ENCODE measurements at regions not wholly inside any gene's neighbourhood (a gene's known extent, or its start where the extent isn't known, plus 50 kb on each side); places are given as distances from the start of the nearest gene placed in this dataset.

DNA sequence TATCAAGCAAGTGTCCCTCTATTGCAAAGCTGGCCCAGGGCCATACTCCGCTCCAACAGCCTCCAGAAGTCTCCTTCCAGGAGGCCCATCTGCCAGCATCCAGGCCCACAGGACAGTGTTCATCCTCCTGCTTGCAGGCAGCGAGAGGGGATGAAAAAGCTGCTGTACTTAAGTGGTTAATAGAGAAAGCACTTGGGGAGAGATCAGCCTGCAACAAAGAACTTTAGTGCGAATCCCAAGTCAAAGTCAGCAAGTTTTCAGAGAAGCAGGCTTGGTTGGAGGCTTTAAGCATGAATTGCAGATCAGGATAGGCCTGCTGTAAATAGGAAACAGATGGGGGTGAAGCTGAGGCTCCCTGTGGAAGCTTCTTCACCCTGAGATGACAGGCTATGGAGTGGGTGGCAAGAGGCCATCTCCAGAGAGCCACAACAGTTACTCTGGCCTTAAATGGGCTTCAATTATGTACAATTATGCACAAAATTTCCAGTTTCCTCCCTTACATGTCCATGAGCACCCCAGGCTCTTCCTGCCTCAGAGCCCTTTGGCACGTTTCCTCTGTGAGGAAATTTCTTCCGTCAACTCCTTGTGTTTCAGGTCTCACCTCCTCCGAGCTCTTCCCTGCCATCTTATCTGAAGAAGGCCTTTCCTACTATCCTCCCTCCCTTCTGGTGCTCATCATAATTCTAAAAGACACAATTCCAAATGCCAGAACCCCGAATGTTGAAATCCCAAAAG is 98.0 kb upstream of the NR3C1 start:
- no peak for DNase-seq (ENCODE audit: low read depth in 4 of 4, low spot score in 1 of 4)

DNA sequence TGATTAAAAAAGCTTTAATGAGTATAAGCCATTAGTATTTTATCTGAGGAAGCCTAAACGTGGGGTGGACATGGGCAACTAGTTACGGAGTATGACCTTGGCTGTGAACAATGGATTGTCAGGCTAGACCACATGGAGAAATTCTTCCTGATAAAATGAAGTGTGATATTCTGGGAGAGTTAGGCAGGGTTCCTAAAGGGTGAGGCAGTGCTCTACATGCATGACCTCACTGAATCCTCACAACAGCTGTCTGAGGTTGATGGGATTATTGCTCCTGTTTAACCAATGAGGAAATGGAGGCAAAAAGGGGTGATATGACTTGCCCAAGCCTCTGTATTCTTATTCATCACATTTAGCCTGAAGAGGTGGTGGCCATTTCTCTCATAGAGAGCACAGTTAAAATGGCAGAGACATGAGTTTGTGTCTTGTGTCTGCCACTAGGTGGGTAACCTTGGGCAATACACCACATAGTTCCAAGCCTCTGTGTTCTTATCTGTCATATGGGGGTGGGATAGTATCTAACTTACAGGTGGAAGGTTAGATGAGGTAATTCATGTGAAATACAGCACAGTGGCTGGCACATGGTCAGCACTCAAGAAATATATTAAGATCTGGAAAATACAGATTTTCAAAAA is 96.1 kb upstream of the NR3C1 start:
- DNase-seq (ENCODE audit: low read depth in 4 of 4, low spot score in 1 of 4) = no peak

DNA sequence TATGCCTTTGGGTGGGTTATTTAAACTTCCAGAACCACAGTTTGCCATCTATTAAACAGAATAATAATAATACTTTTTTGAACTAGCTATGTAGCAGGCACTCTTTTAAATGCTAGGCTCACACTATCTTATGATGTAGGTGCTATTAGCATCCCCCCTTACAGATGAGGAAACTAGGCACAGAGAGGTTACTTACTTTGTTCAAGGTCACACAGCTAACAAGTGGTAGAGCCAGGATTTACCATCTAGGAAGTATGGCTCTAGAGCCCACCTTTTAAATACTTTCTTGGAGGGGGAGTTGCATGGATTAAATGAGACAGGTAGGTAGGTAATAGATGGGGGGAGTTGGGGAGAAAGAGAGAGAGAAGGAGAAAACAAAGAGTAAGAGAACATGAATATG is 95.3 kb upstream of the NR3C1 start:
- no peak for DNase-seq (ENCODE audit: low read depth in 4 of 4, low spot score in 1 of 4)

DNA sequence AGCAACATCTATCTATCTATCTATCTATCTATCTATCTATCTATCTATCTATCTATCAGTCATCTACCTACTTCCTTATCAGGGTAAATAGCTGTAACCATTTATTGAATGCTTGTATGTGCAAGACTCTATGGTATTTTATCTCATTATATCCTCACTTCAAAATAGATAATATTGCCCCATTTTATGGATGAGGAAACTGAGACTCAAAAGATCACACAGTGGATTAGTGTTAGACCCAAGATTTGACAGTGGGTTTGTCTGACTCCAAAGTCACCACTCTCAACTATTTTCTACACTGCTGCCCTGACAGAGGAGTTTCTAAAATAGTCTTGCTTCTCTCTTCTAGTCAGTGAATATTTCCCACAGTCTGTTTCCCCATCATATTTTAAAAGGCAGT is 94.3 kb upstream of the NR3C1 start:
- DNase-seq (ENCODE audit: low read depth in 4 of 4, low spot score in 1 of 4) = no peak

DNA sequence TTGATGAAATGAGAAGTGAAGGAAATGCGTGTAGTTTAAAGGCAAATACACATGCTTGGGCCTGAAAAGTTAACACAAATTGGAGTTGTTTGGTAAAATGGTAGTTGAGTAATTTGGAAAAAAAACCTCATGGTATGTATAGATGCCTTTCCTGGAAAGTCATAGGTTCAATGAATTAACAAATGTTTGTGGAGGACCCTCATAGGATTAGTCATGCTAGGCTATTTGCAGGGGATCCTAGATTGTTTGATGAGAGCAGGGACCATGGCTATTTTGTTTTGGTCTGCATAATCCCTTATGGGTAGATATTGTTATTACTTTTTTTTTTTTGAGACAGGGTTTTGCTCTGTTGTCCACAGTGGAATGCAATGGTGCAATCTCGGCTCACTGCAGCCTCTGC is 93.5 kb upstream of the NR3C1 start:
- no peak for DNase-seq (ENCODE audit: low read depth in 4 of 4, low spot score in 1 of 4)

DNA sequence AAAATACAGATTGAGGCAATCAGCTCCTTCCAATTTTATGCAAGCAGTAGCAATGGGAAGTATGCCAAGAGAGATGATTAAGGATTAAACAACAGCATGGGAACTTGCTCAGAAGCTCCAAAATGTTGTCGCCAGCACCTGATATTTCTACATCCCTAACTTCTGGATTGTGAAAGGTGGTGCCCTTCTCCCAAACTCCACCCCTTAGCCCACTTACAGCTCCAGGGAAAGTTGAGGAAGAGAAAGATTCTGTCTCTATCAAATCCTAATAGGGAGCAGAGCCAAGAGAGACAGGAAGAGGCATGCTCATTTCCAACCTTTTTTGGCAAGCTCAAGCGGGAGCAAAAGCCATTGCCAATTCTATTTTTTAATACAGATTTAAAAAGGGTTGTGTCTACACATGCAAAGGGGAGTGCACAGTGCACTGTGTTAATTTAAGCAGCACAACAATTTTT is 92.4 kb upstream of the NR3C1 start:
- no peak for DNase-seq (ENCODE audit: low read depth in 4 of 4, low spot score in 1 of 4)

DNA sequence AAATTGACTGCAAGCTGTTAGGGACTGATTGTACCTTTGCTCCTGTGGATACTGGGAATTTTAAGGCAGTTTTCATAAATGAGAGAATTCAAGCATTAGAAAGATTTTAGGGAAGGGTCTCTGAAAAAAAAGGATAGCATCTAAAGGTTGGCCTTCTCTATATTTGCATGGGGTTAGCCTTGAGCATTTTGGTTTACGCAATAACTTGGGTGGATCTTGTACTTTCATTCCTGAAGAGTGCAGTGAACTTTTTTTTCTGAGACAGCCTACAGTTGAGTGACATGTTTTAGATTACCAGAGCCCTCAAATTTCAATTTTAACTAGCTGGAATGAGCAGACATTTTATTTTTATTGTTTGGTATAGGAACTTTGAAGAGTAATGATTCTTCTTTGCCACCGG is 91.6 kb upstream of the NR3C1 start:
- no peak for DNase-seq (ENCODE audit: low read depth in 4 of 4, low spot score in 1 of 4)

DNA sequence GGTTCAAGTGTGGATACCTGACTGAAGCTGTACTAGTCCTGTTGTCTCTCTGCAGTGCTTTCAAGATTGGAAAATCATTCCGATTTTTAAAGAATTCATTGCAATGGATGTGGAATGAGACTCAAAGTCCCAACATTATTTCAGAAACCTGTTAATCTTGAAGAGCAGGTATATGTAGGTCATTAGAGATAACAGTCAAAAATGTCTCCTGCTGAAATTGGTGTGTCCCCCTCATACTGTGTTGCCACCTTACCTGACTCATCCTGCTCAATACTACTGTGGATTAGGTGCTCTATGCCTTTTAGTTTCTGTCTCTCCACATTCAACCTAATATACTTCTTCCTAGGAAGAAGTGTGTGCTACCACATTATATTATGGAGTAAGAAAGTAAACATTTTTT is 91.1 kb upstream of the NR3C1 start:
- DNase-seq (ENCODE audit: low read depth in 4 of 4, low spot score in 1 of 4) = no peak

DNA sequence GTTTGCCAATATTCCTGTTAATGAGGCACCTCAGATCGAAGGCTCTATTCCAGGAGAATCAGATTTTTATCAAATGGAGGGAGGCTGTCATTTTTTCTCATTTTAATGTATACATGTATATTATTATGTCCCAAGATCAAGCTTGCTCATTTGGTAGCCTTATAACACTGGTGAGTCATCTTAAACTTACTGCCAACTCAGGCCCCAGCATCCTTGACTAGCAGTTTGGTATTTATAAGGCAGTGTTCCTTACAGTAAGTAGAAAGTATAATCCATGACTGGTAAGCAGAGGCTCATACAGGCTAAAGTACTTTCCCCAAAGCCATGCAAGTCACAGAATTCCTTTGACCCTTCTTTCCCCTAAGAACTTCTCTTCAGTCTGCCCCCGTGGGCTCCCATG is 90.7 kb upstream of the NR3C1 start:
- no peak for DNase-seq (ENCODE audit: low read depth in 4 of 4, low spot score in 1 of 4)

DNA sequence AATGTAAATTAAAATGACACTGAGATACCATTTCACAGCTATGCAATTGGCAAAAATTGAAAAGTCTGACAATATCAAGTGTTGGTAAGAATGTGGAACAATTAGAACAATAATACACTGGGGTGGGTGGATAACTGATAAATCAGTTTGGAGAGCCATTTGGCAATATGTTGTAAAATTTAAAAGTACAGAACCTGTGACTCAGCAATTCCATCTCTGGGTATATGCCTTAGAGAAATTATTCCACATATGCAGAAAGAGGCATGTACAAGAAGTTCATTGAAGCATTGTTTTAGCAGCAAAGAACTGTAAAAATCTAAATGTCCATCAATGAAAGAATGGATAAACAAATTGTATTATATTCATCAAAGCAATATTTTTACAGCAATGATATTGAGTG is 89.3 kb upstream of the NR3C1 start:
- DNase-seq (ENCODE audit: low read depth in 4 of 4, low spot score in 1 of 4) = no peak

DNA sequence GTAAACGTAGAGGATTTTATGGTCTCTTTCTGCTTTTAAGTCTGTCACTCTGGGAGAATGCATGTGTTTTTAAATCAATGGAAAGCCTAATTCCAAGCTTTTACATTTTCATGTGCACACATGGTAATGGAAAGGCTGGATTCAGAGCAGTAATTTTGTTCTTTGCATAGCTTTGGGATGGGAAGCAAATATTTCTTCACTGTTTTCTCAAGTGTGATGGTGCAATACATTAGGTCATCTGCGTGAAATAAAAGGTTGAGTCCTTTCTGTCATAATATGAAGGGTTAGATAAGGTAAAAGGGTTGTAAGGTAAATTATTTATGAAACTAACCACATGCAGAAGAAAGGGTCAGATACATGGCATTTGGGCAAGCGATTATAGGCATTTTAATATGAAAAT is 88.2 kb upstream of the NR3C1 start:
- no peak for DNase-seq (ENCODE audit: low read depth in 4 of 4, low spot score in 1 of 4)

DNA sequence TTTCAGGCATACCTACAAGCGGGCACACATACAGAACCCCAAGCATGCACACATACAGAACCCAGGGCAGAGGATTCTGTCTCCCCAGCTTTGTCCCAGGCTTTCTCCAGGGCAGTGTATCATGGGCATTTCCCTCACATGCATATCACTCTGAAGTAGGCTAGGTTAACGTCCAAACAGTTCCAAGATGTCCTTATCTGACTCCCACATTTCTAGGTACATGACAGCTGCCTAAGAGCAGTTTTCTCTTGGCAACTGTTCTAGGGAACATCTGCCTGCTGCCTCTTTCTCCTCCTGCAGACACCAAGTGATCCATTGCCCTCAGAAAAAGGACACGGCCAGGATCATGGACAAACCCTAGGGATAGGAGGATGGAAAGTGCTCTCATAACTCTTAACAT is 84.9 kb upstream of the NR3C1 start:
- DNase-seq (ENCODE audit: low read depth in 4 of 4, low spot score in 1 of 4) = no peak

DNA sequence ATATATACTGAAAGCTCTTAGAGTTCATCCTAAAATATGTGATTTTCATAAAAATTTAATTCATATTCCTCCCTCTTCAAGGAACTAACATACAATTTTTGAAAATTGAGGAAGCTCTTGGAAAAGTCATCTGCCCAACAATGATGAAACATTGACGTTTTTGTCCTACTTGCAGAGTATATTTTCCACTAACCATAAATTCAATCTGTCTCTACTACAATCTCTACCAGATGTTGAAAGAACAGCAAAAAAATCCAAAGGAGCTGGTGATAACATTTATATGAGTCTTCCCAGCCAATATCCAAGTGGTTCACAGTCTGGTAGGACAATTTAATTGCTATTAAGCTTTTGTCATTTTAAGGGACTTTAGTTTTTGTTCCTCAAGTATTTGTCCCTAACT is 81.1 kb upstream of the NR3C1 start:
- DNase-seq (ENCODE audit: low read depth in 4 of 4, low spot score in 1 of 4) = no peak

DNA sequence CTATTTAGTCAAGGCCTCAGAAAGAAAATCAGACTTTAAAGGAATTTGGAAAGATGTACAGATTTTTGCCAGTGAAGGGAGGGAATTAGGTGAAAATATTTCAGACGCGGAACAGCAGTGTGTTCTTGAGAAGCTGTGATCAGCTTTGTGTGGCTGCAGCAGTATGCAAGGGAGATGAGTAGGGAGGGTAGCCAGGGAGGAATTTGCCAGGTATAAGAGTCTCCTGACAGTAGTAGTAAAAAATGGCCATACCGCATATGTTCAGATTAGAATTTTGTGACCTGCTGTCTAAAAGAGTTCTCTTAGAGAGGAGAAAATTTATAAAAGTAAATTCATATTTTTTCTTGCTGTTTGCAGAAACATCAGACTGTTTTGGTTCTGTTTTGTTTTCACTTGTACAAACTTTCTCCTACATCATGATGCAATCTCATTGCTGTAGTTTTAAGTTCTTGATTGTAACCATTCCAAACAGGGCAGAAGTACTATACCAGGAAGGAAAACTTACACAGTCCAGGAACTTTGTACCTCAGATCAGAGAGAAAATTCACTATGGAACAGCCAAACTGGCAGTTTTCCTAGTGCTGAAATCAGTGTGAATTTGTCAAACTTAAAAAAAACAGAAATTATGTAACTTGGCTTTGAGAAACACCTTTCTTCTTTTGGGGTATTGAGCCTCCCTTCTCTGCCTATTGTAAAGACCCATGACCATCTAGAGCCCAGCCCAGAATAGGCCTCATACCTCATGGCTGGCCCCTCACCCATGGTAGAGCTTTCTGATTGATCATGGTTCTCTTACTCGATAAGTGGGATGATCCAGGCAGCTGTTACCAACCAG is 78.4 kb upstream of the NR3C1 start:
- no peak for DNase-seq (ENCODE audit: low read depth in 4 of 4, low spot score in 1 of 4)

DNA sequence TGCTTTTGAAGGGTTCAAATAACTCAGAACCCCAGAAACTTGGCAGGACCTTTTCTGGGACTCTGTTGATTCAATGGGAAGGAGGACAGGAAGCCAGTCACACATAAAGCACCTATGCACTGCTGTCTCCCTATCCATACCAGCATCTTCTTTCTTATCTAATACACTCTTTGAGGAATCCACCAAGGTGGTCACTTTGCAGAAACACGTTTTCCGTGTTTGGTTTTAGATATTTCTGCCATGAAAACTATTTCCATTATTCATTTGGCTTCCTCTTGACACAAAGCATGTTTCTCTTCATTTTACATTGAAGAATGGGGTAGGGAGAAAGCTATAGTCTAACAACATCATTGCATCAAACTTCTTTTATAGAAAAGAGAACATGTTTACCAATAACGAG is 76.5 kb upstream of the NR3C1 start:
- no peak for DNase-seq (ENCODE audit: low read depth in 4 of 4, low spot score in 1 of 4)

DNA sequence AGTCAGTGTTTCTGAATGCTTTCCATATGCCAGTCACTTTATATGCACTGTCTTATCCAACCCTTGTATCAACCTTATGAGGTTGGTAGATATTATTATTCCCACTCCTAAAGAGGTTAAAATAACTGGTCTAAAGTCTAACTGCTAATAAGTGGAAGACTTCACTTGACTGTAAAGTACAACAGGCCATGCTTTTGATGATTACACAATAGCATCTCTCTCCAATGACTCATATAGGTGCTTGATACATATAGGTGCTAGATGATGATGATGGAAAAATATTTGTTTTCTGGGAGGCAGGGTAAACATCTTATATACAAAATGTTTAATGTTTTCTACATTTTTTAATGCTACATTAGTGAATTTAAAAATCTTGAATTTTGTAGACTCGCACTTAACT is 75.9 kb upstream of the NR3C1 start:
- DNase-seq (ENCODE audit: low read depth in 4 of 4, low spot score in 1 of 4) = no peak

DNA sequence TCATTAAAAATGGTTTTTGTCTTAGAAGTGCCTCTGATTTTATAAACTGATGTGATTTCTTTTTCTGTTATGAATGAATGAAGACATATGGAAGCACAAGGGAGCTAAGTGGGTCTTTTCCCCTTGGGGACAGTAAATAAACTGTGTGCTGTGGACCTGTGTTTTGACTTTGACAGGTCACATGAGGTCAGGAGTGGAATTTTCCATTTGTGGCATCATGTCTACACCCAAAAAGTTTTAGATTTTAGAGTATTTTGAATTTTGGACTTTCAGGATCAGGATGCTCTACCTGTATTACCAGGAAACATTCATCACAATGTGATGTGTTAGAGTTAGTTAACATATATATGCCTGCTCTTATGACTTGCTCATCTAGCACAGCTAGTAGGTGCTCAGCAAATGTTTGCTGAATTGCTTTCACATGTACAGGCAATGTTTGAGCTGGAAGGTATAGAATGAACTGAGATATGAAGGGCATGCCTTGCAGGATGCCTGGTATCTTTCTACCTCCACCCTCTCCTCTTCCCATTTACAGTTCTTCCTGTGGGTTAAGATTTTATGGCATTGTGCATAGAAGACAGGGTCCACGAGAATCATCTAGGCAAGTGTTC is 73.2 kb upstream of the NR3C1 start:
- no peak for DNase-seq (ENCODE audit: low read depth in 4 of 4, low spot score in 1 of 4)

DNA sequence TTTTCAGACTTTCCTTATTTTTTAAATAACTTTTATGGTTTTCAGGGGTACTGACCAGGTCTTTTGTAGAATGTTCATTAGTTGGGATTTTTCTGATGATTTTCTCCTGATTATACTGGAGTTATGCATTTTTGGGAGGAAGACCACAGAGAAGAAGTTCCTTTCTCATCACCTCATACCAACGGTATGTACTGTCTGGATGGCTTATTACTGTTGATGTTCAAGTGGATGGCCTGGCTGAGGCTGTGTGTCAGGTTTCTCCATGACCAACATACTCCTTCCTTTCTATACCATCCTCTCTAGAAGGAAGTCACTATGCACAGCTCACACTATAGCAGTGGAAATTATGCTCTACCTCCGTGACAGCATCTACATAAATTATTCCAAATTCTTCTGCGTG is 71.1 kb upstream of the NR3C1 start:
- DNase-seq (ENCODE audit: low read depth in 4 of 4, low spot score in 1 of 4) = no peak

DNA sequence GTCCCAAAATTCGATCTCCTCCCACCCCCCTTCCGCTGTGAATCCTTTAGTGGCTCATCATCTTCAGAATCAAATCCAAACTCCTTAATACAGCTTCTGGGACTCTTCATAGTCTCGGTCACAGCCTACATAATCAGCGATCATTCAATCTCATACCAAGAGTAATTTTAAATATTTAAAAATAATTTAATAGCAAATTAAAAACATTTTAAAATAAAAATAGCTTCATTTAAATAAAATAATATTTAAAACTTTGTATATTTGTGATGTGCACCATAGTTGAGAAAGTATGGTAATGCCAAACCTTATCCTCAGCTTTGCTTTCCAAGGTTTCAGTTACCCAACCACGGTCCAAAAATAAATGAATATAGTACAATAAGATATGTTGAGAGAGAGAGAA is 70.0 kb upstream of the NR3C1 start:
- DNase-seq (ENCODE audit: low read depth in 4 of 4, low spot score in 1 of 4) = no peak

DNA sequence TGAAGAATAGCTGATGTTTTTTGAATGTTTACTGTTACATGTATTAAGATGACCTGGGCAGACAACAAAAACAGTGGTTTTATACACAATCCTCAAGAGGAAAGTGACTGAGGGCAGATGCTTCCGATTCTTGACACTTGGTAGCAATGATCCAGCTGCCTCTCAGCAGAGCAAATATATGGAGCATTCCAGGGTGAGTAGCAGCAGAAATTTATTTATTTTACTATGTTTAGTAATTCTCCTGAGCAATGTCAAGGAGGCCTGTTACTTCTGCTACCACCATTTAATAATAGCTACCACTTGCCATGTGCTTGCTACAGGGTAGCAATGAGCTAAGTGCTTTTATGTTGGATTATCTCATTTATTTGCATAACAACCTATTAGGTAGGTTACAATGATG is 69.1 kb upstream of the NR3C1 start:
- no peak for DNase-seq (ENCODE audit: low read depth in 4 of 4, low spot score in 1 of 4)

DNA sequence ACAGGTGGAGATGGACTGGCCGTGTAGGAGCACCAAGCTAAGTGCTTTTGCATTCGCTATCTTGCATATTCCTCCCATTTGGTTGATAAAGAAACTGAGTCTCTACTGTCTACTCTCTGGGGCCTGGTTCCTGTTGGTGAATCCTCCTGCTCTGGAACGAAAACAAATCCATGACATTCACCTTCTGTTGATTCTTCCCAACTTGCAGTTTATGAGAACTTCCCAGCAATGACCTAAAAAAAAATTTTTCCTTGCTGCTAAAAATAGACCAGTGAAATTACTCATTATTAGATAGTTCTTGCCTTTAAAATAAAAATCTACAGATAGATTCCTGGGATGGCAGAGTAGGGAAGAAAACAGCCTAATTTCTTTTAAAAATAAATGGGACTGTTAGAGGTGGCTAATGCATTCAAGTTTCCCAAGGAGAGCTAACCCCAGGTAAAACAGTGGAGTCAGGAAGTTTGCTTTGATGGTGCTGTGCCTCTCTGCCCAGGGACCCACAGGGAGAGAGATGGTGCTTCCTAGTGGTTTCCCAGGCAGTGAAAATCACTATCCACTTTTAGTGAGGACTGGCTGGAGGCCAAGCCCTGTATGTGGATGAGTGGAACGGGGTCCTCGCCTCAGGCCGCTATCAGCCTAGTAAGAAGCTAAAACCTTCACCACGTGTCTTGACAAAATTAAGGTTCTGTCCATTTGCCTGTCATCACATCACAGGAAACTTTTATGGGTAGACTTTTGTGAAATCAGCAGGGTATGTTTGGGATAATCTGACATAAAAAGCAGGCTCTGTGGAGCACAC is 68.4 kb upstream of the NR3C1 start:
- DNase-seq (ENCODE audit: low read depth in 4 of 4, low spot score in 1 of 4) = no peak
